Choroid plexus epithelial cell (primary cell): ENCODE measurements at regions not wholly inside any gene's neighbourhood (a gene's known extent, or its start where the extent isn't known, plus 50 kb on each side); places are given as distances from the start of the nearest gene placed in this dataset.

ENCODE experiments used
- DNase-seq: peaks from one replicate; pipeline ENCODE4 v3.0.0-alpha.2; 2010; ENCODE audit warnings: low read depth
- H3K4me3 ChIP-seq: 2 replicates; pipeline ENCODE4 v1.5.1; 2011; ENCODE audit warnings: low read depth, mild to moderate bottlenecking, control low read depth, low read length, moderate library complexity
- TF ChIP-seq, protein P1 (sequence below): conservative IDR thresholded peaks from 2 replicates; pipeline ENCODE4 v1.5.1; 2011; ENCODE audit warnings: low read depth, mild to moderate bottlenecking, control low read depth, inconsistent platforms, low read length, moderate library complexity

DNA sequence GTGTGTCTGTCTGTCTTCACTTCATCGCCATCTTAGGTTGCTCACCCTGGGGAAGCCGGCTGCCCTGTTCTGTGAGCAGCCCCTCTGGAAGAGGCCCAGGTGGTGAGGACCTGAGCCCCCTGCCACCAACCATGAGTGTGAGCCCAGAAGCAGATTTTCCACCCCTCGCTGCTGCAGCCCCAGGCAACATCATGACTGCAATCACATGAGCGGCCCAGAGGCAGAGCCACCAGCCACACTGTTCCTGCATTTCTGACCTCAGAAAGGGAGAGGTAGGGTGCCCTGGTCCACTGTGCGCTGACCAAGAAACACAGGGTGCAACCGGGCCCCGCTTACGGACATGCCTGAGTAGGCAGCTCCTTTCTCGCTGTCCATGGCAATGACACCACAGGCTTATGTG is 92.3 kb upstream of the IQSEC1 start:
- no peak overlapping the region for H3K4me3 ChIP-seq
- DNase-seq = no peak
- TF ChIP-seq, protein P1, sequence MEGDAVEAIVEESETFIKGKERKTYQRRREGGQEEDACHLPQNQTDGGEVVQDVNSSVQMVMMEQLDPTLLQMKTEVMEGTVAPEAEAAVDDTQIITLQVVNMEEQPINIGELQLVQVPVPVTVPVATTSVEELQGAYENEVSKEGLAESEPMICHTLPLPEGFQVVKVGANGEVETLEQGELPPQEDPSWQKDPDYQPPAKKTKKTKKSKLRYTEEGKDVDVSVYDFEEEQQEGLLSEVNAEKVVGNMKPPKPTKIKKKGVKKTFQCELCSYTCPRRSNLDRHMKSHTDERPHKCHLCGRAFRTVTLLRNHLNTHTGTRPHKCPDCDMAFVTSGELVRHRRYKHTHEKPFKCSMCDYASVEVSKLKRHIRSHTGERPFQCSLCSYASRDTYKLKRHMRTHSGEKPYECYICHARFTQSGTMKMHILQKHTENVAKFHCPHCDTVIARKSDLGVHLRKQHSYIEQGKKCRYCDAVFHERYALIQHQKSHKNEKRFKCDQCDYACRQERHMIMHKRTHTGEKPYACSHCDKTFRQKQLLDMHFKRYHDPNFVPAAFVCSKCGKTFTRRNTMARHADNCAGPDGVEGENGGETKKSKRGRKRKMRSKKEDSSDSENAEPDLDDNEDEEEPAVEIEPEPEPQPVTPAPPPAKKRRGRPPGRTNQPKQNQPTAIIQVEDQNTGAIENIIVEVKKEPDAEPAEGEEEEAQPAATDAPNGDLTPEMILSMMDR = no peak

DNA sequence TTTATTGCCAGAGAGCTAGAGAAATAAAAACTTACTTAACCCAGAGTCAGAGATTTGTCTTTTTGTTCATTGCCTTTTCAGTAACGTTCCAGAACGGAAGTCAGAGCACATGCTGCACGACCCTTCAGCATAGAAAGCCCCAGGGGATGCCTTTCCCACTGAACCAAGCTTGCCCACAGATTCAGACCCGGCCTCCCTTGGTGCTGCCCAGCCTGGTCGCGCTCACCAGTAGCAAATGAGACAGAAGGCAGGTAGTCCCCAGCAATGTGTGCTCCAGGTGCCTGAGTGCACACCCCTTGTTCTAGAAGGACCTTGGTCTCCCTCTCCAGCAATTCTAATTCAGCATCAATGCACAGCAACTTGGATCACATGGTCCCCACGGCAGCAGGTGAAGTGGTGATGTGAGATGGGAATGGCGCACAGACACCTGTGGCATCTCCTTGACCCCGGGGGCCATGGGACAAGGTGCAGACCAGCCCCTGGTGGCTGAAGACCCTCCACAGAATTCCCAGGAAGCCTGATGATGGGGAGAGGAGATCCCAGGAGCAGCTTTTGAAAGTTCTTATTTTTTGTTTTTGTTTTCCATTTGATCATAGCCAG is 91.8 kb upstream of the IQSEC1 start:
- DNase-seq = no peak
- no peak overlapping the region for H3K4me3 ChIP-seq
- TF ChIP-seq, protein P1 = no peak

DNA sequence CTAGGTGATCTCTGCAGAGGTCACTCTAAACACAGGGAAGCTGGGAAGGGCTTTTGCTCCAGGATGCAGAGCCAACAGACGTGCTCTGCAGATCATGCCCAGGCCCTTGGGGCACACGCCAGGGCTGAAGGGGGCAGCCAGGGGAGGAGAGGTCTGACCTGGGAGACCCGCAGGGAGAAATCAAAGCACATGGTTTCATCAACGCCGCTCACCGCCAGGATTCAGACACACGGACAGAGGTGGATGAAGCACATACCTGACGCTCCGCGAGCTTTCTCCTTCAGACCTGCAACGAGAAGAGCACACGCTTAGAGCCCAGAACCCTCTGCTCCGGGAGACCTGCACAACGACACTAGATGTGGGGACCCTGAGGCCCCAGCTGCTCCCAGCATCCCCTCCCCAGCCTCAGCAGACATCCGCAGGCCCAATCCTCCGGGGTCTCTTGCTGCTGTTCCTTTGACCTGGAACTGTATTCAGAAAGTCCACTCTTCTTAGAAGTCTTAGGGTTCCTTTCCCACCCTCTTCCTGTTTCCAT is 90.7 kb upstream of the IQSEC1 start:
- DNase-seq = no peak
- TF ChIP-seq, protein P1 = no peak
- H3K4me3 ChIP-seq = no peak overlapping the region

DNA sequence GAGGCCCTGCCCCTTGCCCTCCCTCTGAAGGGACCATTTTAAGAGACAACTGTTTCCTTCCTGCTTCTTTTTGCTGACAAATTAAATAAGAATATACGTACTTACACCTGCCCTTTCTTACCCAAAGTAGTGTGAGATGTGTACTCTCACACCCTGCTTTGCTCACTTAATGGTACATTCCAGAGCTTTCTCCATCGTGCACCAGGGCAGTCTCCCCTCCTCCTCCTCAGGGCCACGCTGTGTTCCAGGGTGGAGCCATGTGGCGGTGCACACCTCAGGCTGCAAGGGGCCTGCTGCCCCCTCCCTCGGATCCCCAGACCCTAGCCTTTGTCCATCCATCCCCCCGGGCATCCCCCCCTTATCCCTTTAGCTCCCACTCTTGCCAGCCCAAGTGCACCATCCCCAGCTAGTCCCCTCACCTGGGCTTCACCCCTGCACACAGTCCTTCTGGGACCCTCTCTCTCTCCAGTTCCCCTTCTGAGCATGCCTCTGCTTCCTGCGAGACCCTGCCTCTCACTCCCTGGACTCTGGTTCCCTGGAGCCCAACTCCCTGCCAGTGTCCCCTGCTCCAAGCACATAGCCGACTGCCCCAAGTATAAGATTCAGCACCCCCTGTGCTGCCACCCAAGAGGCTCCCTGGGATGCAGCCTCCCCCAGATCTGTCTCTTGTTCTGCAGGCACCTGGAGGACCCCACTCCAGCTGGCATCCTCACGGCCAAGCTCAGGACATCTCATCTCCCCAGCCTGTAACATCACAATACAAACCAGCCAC is 89.5 kb upstream of the IQSEC1 start:
- H3K4me3 ChIP-seq = no peak overlapping the region
- no peak for DNase-seq
- TF ChIP-seq, protein P1 = no peak

DNA sequence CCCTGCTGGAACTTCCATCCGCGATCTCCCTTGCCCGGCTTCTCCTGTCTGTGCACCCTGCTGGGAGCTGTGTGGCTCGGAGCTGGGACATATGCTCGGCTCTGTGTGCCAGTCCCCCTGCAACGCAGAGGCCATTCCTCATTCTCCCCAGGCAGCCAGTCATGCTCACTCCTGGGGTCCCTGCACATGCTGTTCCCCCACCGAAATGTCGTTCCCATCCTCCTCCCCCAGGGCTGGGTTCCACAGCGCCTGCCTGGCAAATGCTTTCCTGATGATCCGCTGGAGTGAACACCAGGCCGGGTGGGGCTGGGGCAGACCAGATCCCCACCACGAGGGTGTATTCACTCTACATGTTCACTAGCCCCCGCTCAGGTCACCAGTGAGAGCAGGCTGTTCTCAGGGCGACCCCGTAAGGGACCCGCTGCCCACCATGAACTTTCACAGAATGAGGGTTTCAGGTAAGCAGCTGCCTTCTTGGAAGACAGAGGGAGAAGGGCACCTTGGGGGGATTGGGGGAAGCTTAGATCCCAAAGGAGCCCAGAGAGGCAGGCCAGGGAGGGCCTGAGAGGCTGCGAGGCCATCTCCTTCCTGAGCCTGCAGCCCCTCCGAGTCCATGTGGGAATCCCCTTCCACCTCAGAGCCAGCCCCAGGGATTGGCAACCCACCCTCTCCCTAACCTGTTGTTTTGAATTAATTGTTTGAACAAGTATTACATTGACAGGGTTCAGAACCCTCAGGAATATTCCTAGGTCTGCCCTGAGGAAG is 88.7 kb upstream of the IQSEC1 start:
- no peak for DNase-seq
- no peak overlapping the region for H3K4me3 ChIP-seq
- TF ChIP-seq, protein P1 = no peak

DNA sequence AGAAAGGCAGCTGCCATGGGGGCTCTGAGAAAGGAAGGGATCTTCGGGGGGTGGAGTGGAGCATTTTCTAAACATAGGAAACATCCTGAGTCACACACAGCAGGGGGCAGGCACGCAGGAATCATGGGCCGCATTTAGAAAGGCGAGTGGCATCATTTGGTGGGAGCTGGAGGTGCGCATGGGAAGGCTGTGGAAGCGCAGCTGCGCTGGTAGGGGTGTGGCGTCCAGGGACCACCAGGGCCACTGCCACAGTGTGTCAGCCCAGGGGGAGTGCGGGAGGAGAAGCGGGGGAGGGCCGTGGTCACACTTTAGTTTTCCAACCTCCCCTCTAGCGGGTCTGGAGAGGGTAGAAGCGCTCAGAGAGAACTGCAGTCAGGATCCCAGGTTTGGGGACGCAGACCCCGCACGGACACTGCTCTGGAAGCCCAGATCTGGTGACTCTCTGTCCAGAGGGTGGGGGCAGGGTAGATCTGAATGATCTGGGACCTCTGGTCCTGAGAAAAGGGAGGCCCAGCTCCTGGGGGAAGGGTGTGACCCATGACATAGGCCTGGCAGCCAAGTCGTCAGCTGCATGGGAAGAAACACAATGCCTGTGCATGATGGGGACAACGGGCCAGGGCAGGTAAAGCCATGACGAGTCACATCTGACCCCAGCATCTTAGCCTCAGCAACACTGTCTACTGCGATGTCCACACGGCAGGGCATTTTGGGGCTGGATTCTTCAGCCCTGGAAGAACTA is 88.0 kb upstream of the IQSEC1 start:
- no peak overlapping the region for H3K4me3 ChIP-seq
- TF ChIP-seq, protein P1 = peak; percentile 26

More for the DNA sequence above, 88.0 kb upstream of the IQSEC1 start:
- DNase-seq = peak; percentile 13
